Type B pancreatic cell (in vitro differentiated cells): ENCODE measurements at regions not wholly inside any gene's neighbourhood (a gene's known extent, or its start where the extent isn't known, plus 50 kb on each side); places are given as distances from the start of the nearest gene placed in this dataset.

Source experiments
- DNase-seq: peaks from one replicate; pipeline ENCODE4 v3.0.0; 2021; ENCODE audit warnings: mixed read lengths; ENCODE audit not compliant: unreplicated experiment; ENCODE audit errors: extremely low spot score
- H3K27ac Mint-ChIP-seq: 2 replicates; pipeline ENCODE4 v1.8.0; 2021; ENCODE audit warnings: mild to moderate bottlenecking, mixed read lengths
- H3K27me3 Mint-ChIP-seq: 2 replicates; pipeline ENCODE4 v1.8.0; 2021; ENCODE audit warnings: mixed read lengths
- H3K36me3 Mint-ChIP-seq: 2 replicates; pipeline ENCODE4 v1.8.0; 2021; ENCODE audit warnings: mixed read lengths
- H3K4me1 Mint-ChIP-seq: one replicate; pipeline ENCODE4 v1.8.0; 2021; ENCODE audit warnings: mixed read lengths; ENCODE audit not compliant: unreplicated experiment
- H3K4me3 Mint-ChIP-seq: 2 replicates; pipeline ENCODE4 v1.8.0; 2021; ENCODE audit warnings: mild to moderate bottlenecking, mixed read lengths
- H3K9me3 Mint-ChIP-seq: 2 replicates; pipeline ENCODE4 v1.8.0; 2021; ENCODE audit warnings: mixed read lengths
- TF ChIP-seq, protein P1 (sequence below): fragments of 200-600 bp; sonication (generic); conservative IDR thresholded peaks from 2 replicates; pipeline ENCODE4 v1.5.0; 2021; ENCODE audit warnings: antibody characterized with exemption, mild to moderate bottlenecking

- no peak for DNase-seq
- TF ChIP-seq, protein P1, sequence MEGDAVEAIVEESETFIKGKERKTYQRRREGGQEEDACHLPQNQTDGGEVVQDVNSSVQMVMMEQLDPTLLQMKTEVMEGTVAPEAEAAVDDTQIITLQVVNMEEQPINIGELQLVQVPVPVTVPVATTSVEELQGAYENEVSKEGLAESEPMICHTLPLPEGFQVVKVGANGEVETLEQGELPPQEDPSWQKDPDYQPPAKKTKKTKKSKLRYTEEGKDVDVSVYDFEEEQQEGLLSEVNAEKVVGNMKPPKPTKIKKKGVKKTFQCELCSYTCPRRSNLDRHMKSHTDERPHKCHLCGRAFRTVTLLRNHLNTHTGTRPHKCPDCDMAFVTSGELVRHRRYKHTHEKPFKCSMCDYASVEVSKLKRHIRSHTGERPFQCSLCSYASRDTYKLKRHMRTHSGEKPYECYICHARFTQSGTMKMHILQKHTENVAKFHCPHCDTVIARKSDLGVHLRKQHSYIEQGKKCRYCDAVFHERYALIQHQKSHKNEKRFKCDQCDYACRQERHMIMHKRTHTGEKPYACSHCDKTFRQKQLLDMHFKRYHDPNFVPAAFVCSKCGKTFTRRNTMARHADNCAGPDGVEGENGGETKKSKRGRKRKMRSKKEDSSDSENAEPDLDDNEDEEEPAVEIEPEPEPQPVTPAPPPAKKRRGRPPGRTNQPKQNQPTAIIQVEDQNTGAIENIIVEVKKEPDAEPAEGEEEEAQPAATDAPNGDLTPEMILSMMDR: no peak
- Mint-ChIP-seq H3K27me3 (no peaks in the 10 kb centered on the region), H3K4me1 (peaks cover 17% of the 10 kb centered on the region), H3K4me3 (no peak overlapping the region), H3K9me3 (peaks cover 7% of the 10 kb centered on the region), H3K27ac (no peak overlapping the region), H3K36me3 (no peaks in the 10 kb centered on the region)
Observed at GRCh38 chr6:109315341-109316110, 66.7 kb downstream of the CD164 start.

DNA sequence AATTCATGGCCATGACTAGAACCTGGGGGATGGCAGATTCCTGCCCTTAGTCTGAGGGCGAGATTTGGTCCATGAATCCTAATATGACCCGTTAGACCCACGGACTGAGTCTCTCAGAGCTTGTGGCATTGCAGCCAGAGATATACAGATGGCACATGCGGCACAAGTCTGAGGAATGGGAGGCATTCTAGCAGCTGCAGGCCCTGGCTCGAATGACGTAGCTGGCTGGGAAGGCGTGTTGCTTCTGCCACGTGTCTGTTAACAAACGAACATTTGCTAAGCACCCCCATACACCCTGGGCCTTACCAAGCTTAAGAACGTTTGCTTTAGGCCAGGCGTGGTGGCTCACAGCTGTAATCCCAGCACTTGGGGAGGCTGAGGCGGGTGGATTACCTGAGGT is 68.0 kb downstream of the CD164 start:
- no peak for DNase-seq
- peaks cover 7% of the 10 kb centered on the region for H3K9me3 Mint-ChIP-seq
- H3K4me3 Mint-ChIP-seq: no peak overlapping the region
- TF ChIP-seq, protein P1: no peak
- H3K36me3 Mint-ChIP-seq: no peaks in the 10 kb centered on the region
- no peak overlapping the region for H3K27ac Mint-ChIP-seq
- peaks cover 17% of the 10 kb centered on the region for H3K4me1 Mint-ChIP-seq
- H3K27me3 Mint-ChIP-seq: no peaks in the 10 kb centered on the region

DNA sequence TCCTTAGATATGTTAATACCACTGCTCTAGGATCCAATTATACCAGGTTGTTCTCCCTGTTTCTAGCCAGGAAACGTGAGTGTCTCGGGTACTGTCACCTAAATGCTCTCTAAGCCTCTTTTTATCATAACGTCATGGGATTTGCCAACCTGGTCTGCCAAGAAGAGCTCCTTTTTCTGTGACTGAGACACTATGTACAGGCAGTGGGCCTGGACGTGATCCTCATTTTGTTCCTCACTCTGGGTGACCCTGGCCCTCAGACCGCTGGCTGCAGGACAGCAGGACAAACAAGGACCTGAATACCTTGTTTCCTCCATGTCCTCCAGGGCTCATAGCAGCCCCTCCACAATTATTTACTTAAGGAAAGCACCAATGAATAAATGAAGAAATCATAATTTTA is 69.1 kb downstream of the CD164 start:
- DNase-seq: no peak
- Mint-ChIP-seq H3K4me3 (no peak overlapping the region), H3K4me1 (peaks cover 12% of the 10 kb centered on the region), H3K9me3 (peaks cover 7% of the 10 kb centered on the region), H3K27ac (no peak overlapping the region), H3K36me3 (no peaks in the 10 kb centered on the region), H3K27me3 (no peaks in the 10 kb centered on the region)
- TF ChIP-seq, protein P1: no peak

DNA sequence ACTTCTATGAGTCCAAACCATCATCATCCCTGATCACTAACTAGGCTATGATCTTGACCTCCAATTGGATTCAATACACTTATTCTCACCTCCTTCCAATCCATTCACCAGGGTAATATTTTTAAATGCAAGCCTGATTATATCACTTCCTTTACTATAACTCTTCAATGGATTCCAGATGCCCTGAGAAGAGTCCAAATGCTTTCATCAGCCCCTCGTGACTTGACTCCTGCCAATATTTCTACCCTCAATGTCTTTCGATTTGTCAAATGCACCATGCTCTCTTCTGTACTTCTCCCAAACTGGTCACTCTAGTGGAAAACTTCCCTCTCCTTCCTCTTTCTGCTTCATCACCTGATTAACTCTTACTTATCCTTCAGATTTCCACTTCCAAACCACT is 70.8 kb downstream of the CD164 start:
- Mint-ChIP-seq H3K9me3 (peaks cover 7% of the 10 kb centered on the region), H3K36me3 (no peaks in the 10 kb centered on the region), H3K4me1 (peaks cover 12% of the 10 kb centered on the region), H3K27ac (no peak overlapping the region), H3K27me3 (no peaks in the 10 kb centered on the region), H3K4me3 (no peak overlapping the region)
- TF ChIP-seq, protein P1: no peak
- DNase-seq: no peak

DNA sequence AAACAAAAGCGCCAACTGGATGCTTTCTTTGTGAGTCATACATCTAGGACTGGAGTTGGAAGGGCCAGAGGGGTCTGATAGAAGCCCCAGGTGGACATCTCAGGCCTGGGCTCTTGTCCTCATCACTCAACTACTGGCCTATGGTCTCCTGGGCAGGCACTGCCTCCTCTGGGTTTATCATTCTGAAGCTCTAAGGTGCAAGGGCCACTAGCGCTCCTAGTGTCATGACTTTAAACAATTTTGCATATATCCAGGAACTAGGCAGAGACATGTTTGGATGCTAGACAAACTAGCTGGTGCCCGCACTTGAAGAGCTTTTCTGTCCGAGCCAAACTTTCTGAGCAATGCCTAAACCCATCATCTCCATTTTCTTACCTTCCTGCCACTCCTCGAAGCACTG is 72.3 kb downstream of the CD164 start:
- TF ChIP-seq, protein P1: no peak
- Mint-ChIP-seq H3K4me3 (no peak overlapping the region), H3K27me3 (no peaks in the 10 kb centered on the region), H3K4me1 (peaks cover 2% of the 10 kb centered on the region), H3K27ac (no peak overlapping the region), H3K36me3 (no peaks in the 10 kb centered on the region), H3K9me3 (peaks cover 7% of the 10 kb centered on the region)
- DNase-seq: peak; percentile 37
